ENCODE measurements at regions not wholly inside any gene's neighbourhood (a gene's known extent, or its start where the extent isn't known, plus 50 kb on each side); places are given as distances from the start of the nearest gene placed in this dataset.

- TF ChIP-seq CTCF (IDR thresholded peaks at IDR 0.05) (no peak), POLR2A (IDR thresholded peaks at IDR 0.05) (no peak)
Observed at GRCh38 chr14:71592361-71592760, 339.9 kb upstream of the RGS6 start.

Measured in uterus (tissue), 2 donors.